ENCODE measurements at regions not wholly inside any gene's neighbourhood (a gene's known extent, or its start where the extent isn't known, plus 50 kb on each side); places are given as distances from the start of the nearest gene placed in this dataset.

GRCh38 chr10:4775808-4776207 is 50.2 kb upstream of the AKR1E2 start:
- DNase-seq = peak; percentile 62

GRCh38 chr10:4772202-4772570 is 53.8 kb upstream of the AKR1E2 start:
- DNase-seq = no peak

GRCh38 chr10:4771554-4772201 is 54.3 kb upstream of the AKR1E2 start:
- no peak for DNase-seq

GRCh38 chr10:4770801-4771553 is 55.0 kb upstream of the AKR1E2 start:
- DNase-seq = peak; percentile 96

DNA sequence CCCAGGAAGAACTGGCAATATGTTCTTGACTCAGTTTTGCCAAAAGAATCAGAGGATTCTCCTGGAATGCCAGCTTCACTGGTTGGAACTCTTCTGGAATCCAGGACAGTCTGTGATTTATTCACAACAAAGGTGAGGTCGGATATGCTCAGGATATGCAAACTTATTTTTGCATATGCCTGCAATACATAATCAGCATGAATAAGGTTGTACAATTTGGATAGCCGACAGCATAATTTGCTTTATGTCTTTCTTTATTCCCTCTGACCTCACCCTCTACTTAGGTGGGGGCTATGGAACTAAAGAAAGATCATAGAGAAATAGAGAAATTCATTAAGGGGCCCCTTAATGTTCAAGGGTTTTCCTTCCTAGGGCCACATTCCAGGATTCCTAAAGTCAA is 57.6 kb upstream of the AKR1E2 start:
- DNase-seq = no peak

GRCh38 chr10:4767033-4767814 is 58.8 kb upstream of the AKR1E2 start:
- peak; percentile 72 for DNase-seq

DNA sequence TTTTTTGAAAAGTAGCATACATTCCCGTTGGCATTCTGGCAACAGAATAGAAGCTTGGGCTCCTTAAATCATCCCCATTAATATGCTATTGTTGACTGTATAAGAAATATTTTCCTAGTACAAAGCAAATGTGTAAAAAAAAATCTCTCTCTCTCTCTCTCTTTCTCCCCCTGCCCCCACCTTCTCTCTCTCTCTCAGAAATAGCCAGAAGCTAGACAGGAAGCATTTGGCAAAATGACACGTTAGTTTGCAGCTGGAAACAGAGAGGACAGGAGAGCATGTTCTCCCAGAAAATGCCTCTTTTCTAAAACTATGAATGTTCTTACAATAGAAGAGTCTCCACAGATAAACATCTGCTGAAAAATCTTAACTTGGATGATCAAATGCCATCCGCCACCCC is 59.6 kb upstream of the AKR1E2 start:
- no peak for DNase-seq

DNA sequence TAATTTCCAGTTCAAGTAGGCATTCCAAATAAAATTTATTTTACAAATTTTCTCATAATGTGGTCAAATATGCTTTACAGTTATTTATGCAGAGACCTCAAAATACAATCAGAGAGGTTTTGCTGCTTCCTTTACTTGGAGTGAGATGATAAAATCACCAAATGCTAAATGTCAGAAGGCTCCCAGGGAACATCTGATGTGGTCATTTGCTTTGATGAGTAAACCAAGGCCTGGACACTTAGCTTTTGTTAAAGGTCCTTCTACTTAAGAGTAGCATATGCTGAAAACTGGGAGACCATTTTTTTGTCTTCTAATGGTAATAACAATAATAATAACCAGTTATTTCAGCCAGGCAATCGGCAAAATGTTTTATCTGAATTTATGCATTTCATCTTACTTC is 60.6 kb upstream of the AKR1E2 start:
- no peak for DNase-seq

- DNase-seq = peak; percentile 79
Observed at GRCh38 chr10:4763960-4764428, 62.0 kb upstream of the AKR1E2 start.

DNA sequence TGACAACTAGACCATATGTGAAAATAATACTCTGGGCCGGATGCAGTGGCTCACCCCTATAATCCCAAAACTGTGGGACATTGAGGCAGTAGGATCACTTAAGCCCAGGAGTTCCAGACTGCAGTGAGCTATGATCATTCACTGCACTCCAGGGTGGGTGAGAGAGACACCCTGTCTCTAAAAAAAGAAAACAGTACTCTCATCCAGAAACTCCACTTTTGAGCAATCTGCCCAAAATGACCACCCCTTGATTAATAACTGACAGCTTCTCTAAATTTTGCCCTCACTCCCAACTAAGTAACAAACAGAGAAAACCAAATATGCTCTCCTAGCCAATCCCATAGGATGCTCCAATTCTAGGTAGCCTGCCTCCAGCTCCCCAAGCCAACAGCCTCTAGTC is 62.5 kb upstream of the AKR1E2 start:
- DNase-seq = no peak

DNA sequence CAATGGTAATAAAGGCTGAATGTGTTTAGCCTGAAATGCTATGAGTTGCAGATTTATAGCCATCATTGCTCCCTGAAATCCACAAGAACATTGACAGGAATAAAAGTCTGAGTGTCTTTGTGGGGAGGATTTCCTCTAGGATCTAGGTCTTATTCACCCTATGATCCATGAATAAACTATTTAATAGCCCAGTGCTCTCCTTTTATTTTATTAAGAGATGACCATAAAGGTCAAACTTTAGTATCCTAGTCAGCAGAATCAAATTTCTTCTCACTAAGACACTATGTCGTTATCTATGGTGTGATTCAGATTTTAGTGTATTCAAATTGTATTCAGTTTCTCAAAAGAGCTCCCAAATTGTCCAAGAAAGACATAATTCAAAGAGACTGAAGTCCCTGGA is 67.8 kb upstream of the AKR1E2 start:
- no peak for DNase-seq

- no peak for DNase-seq
Observed at GRCh38 chr10:4755286-4755989, 70.6 kb upstream of the AKR1E2 start.

DNA sequence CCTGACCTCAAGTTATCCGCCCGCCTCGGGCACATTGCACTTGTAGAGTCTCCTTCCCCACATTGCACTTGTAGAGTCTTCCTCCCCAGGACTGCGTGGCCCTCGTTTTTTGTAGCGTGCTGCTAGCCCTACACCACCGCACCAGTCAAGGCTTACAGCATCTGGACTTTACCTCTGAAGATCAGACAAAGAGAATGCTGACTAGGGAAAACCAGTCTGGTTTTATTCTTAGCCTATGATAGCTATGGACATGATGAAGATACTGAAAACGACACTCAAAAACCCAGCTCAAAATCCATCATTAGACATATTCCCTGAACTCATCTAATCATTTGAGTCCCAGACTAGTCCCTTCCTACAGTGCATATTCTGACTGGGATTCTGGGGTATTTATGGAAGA is 71.9 kb upstream of the AKR1E2 start:
- no peak for DNase-seq

DNA sequence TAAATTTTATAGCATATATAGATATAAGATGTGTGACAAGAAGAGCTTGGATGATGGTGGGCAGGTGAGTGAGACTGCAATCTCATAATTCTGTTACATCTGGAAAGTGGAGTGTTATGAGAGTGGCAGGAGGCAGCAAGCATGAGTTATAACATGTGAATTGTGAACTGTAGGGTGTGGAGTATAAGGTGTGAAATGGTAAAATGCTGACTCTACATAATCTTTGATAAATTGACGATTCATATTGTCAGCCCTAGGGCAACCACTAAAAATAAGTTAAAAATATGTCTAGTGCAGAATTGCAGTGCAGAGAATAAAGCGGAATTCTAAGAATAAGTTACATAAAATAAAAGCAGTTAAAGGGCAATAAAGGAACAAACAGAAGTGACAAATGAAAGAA is 74.8 kb upstream of the AKR1E2 start:
- no peak for DNase-seq

DNA sequence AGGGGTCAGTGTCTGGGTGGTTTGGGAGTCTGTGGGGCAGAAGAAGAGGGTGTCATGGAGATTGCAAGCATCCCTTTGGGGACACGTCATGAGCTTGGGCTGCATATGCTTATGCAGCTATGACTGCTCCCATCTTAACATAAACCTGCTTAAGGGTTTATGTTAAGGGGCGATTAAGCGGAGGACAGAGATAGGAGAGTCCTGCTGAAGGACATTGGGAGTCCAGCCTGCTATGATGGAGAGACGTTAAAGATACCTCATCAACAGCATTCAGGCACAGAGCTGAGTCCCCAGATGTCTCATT is 76.8 kb upstream of the AKR1E2 start:
- DNase-seq = no peak

DNA sequence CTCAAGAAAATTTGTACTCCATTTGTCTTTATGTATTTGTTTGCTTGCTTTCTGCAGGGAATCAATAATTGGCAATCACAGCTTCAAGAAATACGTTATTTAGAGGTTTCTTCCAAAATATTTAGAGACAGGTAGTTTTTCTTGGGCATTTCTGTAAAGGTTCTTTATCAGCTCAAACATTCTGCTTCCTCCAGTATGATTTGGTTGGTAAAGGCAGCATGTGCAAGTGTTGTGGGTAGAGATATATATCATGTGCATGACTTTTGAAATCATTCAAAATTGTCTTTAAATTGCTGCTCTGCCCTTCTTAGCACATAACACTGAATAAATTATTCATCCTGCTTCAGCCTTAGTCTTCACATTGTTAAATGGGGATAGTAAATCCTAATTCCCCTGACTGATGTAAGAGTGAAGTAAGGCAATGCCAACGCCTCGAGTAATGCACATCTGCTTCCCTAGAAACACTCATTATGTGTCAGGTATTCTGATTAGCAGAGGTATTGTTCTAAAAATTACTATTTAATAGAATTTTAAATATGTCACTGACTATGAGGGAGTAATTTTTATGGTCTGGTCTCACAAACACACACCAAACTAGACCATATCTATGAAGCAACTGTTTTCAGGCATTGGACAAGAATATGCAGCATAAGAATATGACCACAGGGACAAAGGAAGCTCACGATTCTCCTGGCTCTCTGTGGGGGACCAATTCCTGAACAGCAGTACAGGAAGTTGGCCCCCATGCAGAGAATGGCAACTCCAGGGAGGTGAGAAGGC is 77.3 kb upstream of the AKR1E2 start:
- no peak for DNase-seq

DNA sequence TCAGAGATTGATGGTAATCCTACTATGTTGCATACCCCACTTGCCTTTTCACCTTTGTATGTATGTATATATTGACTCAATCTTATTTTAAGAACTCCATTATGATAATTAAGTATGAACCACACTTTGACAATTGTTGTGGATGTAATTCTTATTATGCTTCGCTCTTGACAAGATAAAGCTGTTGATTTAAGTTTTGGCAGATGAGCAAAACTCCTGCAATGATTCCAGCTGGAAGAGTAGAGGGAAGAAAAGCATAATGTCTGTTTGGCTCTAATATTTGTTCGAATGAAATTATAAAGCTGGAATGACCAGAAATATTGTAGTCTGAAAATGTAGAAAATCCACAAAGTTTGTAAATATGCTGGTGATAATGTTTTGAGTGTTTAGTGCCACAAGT is 83.8 kb upstream of the AKR1E2 start:
- DNase-seq = no peak

- DNase-seq = no peak
Observed at GRCh38 chr10:4740471-4740870, 85.5 kb upstream of the AKR1E2 start.

DNA sequence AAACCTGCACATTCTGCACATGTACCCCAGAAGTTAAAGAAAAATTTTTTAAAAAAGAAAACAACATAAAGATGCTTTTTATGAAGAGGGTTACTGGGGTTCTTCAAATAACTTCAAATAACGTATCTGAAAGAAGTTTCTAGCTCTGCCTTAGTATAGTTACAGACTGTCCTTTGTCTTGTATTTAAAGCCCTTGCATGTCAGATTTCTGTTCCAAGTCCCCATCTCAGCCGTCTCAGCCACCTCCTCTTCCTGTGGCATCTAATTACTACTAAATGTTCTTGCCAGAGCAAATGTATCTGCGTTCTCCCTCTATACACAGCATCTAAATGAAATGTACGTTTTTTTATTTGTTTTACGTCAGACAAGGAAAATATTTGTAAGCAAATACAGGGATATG is 89.4 kb upstream of the AKR1E2 start:
- no peak for DNase-seq

- no peak for DNase-seq
Observed at GRCh38 chr10:4736183-4736582, 89.8 kb upstream of the AKR1E2 start.

GRCh38 chr10:4733843-4734224 is 92.2 kb upstream of the AKR1E2 start:
- no peak for DNase-seq

- DNase-seq = no peak
Observed at GRCh38 chr10:4733150-4733842, 92.7 kb upstream of the AKR1E2 start.
